ENCODE measurements at regions not wholly inside any gene's neighbourhood (a gene's known extent, or its start where the extent isn't known, plus 50 kb on each side); places are given as distances from the start of the nearest gene placed in this dataset.

DNA sequence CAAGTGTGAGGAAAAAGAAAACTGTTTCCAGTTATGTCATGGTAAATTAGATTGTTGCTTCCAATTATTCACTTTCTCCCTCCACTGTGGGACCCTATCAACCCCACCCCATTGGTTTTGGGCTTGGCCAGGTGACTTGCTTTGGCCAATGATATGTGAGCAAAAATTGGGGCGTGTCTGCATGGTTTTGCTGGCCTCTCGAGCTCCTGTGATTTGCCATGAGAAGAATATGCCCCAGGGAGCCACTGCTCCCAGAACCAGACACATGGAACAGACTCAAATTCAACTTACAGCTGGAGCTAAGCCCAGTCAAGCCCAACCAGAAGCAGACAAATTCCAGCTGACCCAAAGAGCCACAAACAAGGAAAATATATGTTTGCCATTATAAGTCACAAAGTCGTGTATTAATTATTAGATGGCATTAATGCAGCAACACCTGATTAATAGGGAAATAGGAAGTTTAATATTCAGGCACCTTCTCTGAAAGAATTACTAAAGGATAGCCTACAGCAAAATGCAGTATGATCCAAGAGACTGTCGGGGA, 248.9 kb downstream of the ANAPC1 start (continued):
- no peak for TF ChIP-seq NANOG (IDR thresholded peaks at IDR 0.05; ENCODE audit: insufficient read depth, low read depth, low read length, poor library complexity, severe bottlenecking)

Measured in H1 (cell line).